ENCODE measurements at regions not wholly inside any gene's neighbourhood (a gene's known extent, or its start where the extent isn't known, plus 50 kb on each side); places are given as distances from the start of the nearest gene placed in this dataset.

GRCh38 chr13:99640260-99640659 lies 139.0 kb downstream of the TM9SF2 start:
- TF ChIP-seq TAF1 (IDR thresholded peaks at IDR 0.05; ENCODE audit: borderline replicate concordance, insufficient read depth, low read length) = no peak
- TF ChIP-seq REST (IDR thresholded peaks at IDR 0.05; ENCODE audit: insufficient read depth in 1 of 2, low read depth in 2 of 2, low read length in 2 of 2) = no peak
- no peak for TF ChIP-seq SIN3A (IDR thresholded peaks at IDR 0.05; ENCODE audit: borderline replicate concordance, insufficient read depth, low read length)
- TF ChIP-seq POLR2AphosphoS5 (IDR thresholded peaks at IDR 0.05; ENCODE audit: low read depth, low read length) = no peak
- TF ChIP-seq FOXP2 (optimal IDR thresholded peaks at IDR 0.05; ENCODE audit: borderline replicate concordance, extremely low read depth, extremely low read length, insufficient read depth) = no peak

- TF ChIP-seq FOXP2 (optimal IDR thresholded peaks at IDR 0.05; ENCODE audit: borderline replicate concordance, extremely low read depth, extremely low read length, insufficient read depth) (no peak), POLR2AphosphoS5 (IDR thresholded peaks at IDR 0.05; ENCODE audit: low read depth, low read length) (no peak), SIN3A (IDR thresholded peaks at IDR 0.05; ENCODE audit: borderline replicate concordance, insufficient read depth, low read length) (no peak), TAF1 (IDR thresholded peaks at IDR 0.05; ENCODE audit: borderline replicate concordance, insufficient read depth, low read length) (no peak), REST (IDR thresholded peaks at IDR 0.05; ENCODE audit: insufficient read depth in 1 of 2, low read depth in 2 of 2, low read length in 2 of 2) (no peak)
Measured at GRCh38 chr13:99639126-99639525, 137.9 kb downstream of the TM9SF2 start.

DNA sequence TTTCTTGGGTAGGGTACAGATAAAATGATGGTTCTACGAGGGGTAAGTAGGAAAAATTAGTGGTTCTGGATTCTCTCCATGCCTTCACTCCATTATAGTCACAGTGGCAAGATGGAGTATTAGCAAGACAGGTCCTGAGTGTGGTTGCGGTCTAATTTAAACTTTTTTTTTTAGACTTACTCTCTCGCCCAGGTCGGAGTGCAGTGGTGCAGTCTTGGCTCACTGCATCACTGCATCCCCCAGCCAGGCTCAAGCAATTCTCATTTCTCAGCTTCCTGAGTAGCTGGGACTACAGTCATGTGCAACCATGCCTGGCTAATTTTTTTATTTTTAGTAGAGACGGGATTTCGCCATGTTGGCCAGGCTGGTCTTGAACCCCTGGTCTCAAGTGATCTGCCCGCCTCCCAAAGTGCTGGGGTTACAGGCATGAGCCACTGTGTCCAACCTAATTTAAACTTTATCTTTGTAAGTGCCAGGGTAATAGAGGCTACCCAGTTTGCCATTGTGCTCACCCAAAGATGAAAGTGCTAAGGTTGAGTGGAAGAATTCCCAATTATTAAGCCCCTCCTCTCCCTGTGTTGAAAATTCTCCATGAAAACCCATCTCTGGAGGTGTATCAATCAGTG lies 135.6 kb downstream of the TM9SF2 start:
- TF ChIP-seq TAF1 (IDR thresholded peaks at IDR 0.05; ENCODE audit: borderline replicate concordance, insufficient read depth, low read length) = no peak
- TF ChIP-seq SIN3A (IDR thresholded peaks at IDR 0.05; ENCODE audit: borderline replicate concordance, insufficient read depth, low read length) = no peak
- TF ChIP-seq POLR2AphosphoS5 (IDR thresholded peaks at IDR 0.05; ENCODE audit: low read depth, low read length) = no peak
- TF ChIP-seq FOXP2 (optimal IDR thresholded peaks at IDR 0.05; ENCODE audit: borderline replicate concordance, extremely low read depth, extremely low read length, insufficient read depth) = no peak
- no peak for TF ChIP-seq REST (IDR thresholded peaks at IDR 0.05; ENCODE audit: insufficient read depth in 1 of 2, low read depth in 2 of 2, low read length in 2 of 2)

GRCh38 chr13:99636306-99636705 lies 135.0 kb downstream of the TM9SF2 start:
- TF ChIP-seq REST (IDR thresholded peaks at IDR 0.05; ENCODE audit: insufficient read depth in 1 of 2, low read depth in 2 of 2, low read length in 2 of 2) (no peak), SIN3A (IDR thresholded peaks at IDR 0.05; ENCODE audit: borderline replicate concordance, insufficient read depth, low read length) (no peak), POLR2AphosphoS5 (IDR thresholded peaks at IDR 0.05; ENCODE audit: low read depth, low read length) (no peak), FOXP2 (optimal IDR thresholded peaks at IDR 0.05; ENCODE audit: borderline replicate concordance, extremely low read depth, extremely low read length, insufficient read depth) (no peak), TAF1 (IDR thresholded peaks at IDR 0.05; ENCODE audit: borderline replicate concordance, insufficient read depth, low read length) (no peak)

Measured in PFSK-1 (cell line).